KMS-11 (cell line): ENCODE measurements at regions not wholly inside any gene's neighbourhood (a gene's known extent, or its start where the extent isn't known, plus 50 kb on each side); places are given as distances from the start of the nearest gene placed in this dataset.

ENCODE experiments used
- H2AFZ ChIP-seq: fragments of 200-600 bp; sonication (generic); 2 replicates; pipeline ENCODE4 v1.6.1; 2016; ENCODE audit warnings: antibody characterized with exemption, mixed run types, low read depth
- H3K27ac ChIP-seq: fragments of 200-600 bp; sonication (generic); 2 replicates; pipeline ENCODE4 v1.6.1; 2016; ENCODE audit warnings: mild to moderate bottlenecking, mixed run types
- H3K27me3 ChIP-seq: fragments of 200-600 bp; sonication (generic); 2 replicates; pipeline ENCODE4 v1.6.1; 2017; ENCODE audit warnings: mild to moderate bottlenecking, low read depth, mixed run types, moderate library complexity; ENCODE audit not compliant: insufficient read depth
- H3K36me3 ChIP-seq: fragments of 200-600 bp; sonication (generic); 2 replicates; pipeline ENCODE4 v1.6.1; 2017; ENCODE audit warnings: mild to moderate bottlenecking, mixed run types; ENCODE audit not compliant: insufficient read depth
- H3K4me1 ChIP-seq: fragments of 200-600 bp; sonication (generic); 2 replicates; pipeline ENCODE4 v1.6.1; 2016; ENCODE audit warnings: mild to moderate bottlenecking, low read depth, mixed run types; ENCODE audit not compliant: poor library complexity, severe bottlenecking
- H3K4me2 ChIP-seq: fragments of 200-600 bp; sonication (generic); 2 replicates; pipeline ENCODE4 v1.7.0; 2016; ENCODE audit warnings: mild to moderate bottlenecking, mixed run types
- H3K4me3 ChIP-seq: fragments of 200-600 bp; sonication (generic); IDR thresholded peaks from 2 replicates; pipeline ENCODE4 v1.6.1; 2017; ENCODE audit warnings: low read depth, low read length, mixed read lengths; ENCODE audit not compliant: insufficient read depth
- H3K79me2 ChIP-seq: fragments of 200-600 bp; sonication (generic); 2 replicates; pipeline ENCODE4 v1.6.1; 2016; ENCODE audit warnings: low read depth, mixed run types; ENCODE audit not compliant: insufficient read depth
- H3K9ac ChIP-seq: fragments of 200-600 bp; sonication (generic); 2 replicates; pipeline ENCODE4 v1.6.1; 2016; ENCODE audit warnings: mild to moderate bottlenecking, mixed run types
- H4K20me1 ChIP-seq: fragments of 200-600 bp; sonication (generic); 2 replicates; pipeline ENCODE4 v1.6.1; 2016; ENCODE audit warnings: mild to moderate bottlenecking, mixed run types; ENCODE audit not compliant: insufficient read depth
- CTCF ChIP-seq: fragments of 200-600 bp; sonication (generic); conservative IDR thresholded peaks from 2 replicates; pipeline ENCODE4 v1.6.1; 2017; ENCODE audit warnings: low read depth, mild to moderate bottlenecking, antibody characterized with exemption, low read length, moderate library complexity, mixed read lengths

- Histone ChIP-seq H3K36me3 (no peaks in the 10 kb centered on the region), H4K20me1 (no peaks in the 10 kb centered on the region), H3K79me2 (no peaks in the 10 kb centered on the region), H3K9ac (no peak overlapping the region), H2AFZ (no peak overlapping the region), H3K4me3 (no peak overlapping the region), H3K4me2 (no peak overlapping the region), H3K27ac (no peak overlapping the region), H3K4me1 (no peaks in the 10 kb centered on the region), H3K27me3 (no peaks in the 10 kb centered on the region)
- TF ChIP-seq CTCF = no peak
Observed at GRCh38 chr2:180763263-180763989, 217.0 kb upstream of the UBE2E3 start.

GRCh38 chr2:180761224-180761623 is 219.2 kb upstream of the UBE2E3 start:
- H3K9ac ChIP-seq = no peak overlapping the region
- H3K36me3 ChIP-seq = no peaks in the 10 kb centered on the region
- no peaks in the 10 kb centered on the region for H3K79me2 ChIP-seq
- H4K20me1 ChIP-seq = no peaks in the 10 kb centered on the region
- no peak overlapping the region for H3K27ac ChIP-seq
- TF ChIP-seq CTCF = no peak
- no peaks in the 10 kb centered on the region for H3K27me3 ChIP-seq
- no peak overlapping the region for H3K4me2 ChIP-seq
- no peak overlapping the region for H2AFZ ChIP-seq
- no peak overlapping the region for H3K4me3 ChIP-seq
- H3K4me1 ChIP-seq = no peaks in the 10 kb centered on the region

GRCh38 chr2:180759631-180760030 is 220.8 kb upstream of the UBE2E3 start:
- no peaks in the 10 kb centered on the region for H3K79me2 ChIP-seq
- H3K4me3 ChIP-seq = no peak overlapping the region
- H3K4me1 ChIP-seq = no peaks in the 10 kb centered on the region
- no peak for TF ChIP-seq CTCF
- H4K20me1 ChIP-seq = no peaks in the 10 kb centered on the region
- no peak overlapping the region for H3K9ac ChIP-seq
- H3K27me3 ChIP-seq = no peaks in the 10 kb centered on the region
- H3K36me3 ChIP-seq = no peaks in the 10 kb centered on the region
- no peak overlapping the region for H3K4me2 ChIP-seq
- H2AFZ ChIP-seq = no peak overlapping the region
- no peak overlapping the region for H3K27ac ChIP-seq

- no peaks in the 10 kb centered on the region for H4K20me1 ChIP-seq
- H2AFZ ChIP-seq = no peak overlapping the region
- no peak for TF ChIP-seq CTCF
- no peak overlapping the region for H3K9ac ChIP-seq
- H3K36me3 ChIP-seq = no peaks in the 10 kb centered on the region
- H3K4me3 ChIP-seq = no peak overlapping the region
- H3K27ac ChIP-seq = no peak overlapping the region
- H3K27me3 ChIP-seq = no peaks in the 10 kb centered on the region
- no peak overlapping the region for H3K4me2 ChIP-seq
- no peaks in the 10 kb centered on the region for H3K4me1 ChIP-seq
- H3K79me2 ChIP-seq = no peaks in the 10 kb centered on the region
Observed at GRCh38 chr2:180753809-180754761, 226.3 kb upstream of the UBE2E3 start.
